Common myeloid progenitor, CD34-positive (primary cell): ENCODE measurements at regions not wholly inside any gene's neighbourhood (a gene's known extent, or its start where the extent isn't known, plus 50 kb on each side); places are given as distances from the start of the nearest gene placed in this dataset.

ENCODE experiments used
- CTCF ChIA-PET: fragments of 350-600 bp; sonication (Branson Sonifier 250); formaldehyde crosslinking; loops from one replicate; lab custom pipeline; 2021; ENCODE audit warnings: antibody characterized with exemption; lab: Charles Lee
- POLR2A ChIA-PET: fragments of 350-600 bp; sonication (Branson Sonifier 250); formaldehyde crosslinking; loops from one replicate; lab custom pipeline; 2021; ENCODE audit warnings: antibody characterized with exemption; lab: Charles Lee
- DNase-seq, 3 donors: peaks; one replicate each; pipeline versions ENCODE4 v3.0.0 to v3.0.0-alpha.2; 2013
- H3K27ac ChIP-seq, 2 experiments: 1 replicate in 1 of 2; 2 replicates in 1 of 2; pipeline ENCODE4 v1.7.0; 2013; ENCODE audit warnings: inconsistent platforms in 2 of 2, low read length in 2 of 2, mild to moderate bottlenecking in 2 of 2, low read depth in 1 of 2, moderate library complexity in 1 of 2; ENCODE audit not compliant: severe bottlenecking in 2 of 2, insufficient read depth in 1 of 2, poor library complexity in 1 of 2
- H3K27me3 ChIP-seq, 5 experiments: replicated peaks in 2 of 5; 1 replicate in 3 of 5; 2 replicates in 2 of 5; pipeline versions ENCODE4 v1.6.1 to v1.7.0; 2013; ENCODE audit warnings: low read length in 4 of 5, mild to moderate bottlenecking in 2 of 5, moderate library complexity in 2 of 5, inconsistent platforms in 1 of 5; ENCODE audit not compliant: insufficient read depth in 5 of 5, control insufficient read depth in 4 of 5
- H3K36me3 ChIP-seq, 4 experiments: 1 replicate in 2 of 4; 2 replicates in 2 of 4; pipeline versions ENCODE4 v1.6.1 to v1.7.0; 2013; ENCODE audit warnings: low read length in 3 of 4, control low read depth in 1 of 4, mild to moderate bottlenecking in 1 of 4; ENCODE audit not compliant: control insufficient read depth in 4 of 4, insufficient read depth in 4 of 4
- H3K4me1 ChIP-seq, 4 experiments: 1 replicate in 3 of 4; 2 replicates in 1 of 4; pipeline versions ENCODE4 v1.6.1 to v1.7.1; 2013; ENCODE audit warnings: low read length in 3 of 4, mild to moderate bottlenecking in 3 of 4, control low read depth in 1 of 4, inconsistent platforms in 1 of 4, moderate library complexity in 1 of 4; ENCODE audit not compliant: control insufficient read depth in 4 of 4, insufficient read depth in 4 of 4; ENCODE audit errors: control extremely low read depth in 1 of 4
- H3K4me3 ChIP-seq, 7 experiments: 1 replicate in 4 of 7; 2 replicates in 3 of 7; pipeline versions ENCODE4 v1.5.1 to v1.7.0; 2013; ENCODE audit warnings: mild to moderate bottlenecking in 7 of 7, low read length in 6 of 7, moderate library complexity in 6 of 7, inconsistent platforms in 2 of 7, low read depth in 2 of 7, control low read depth in 1 of 7; ENCODE audit not compliant: insufficient read depth in 4 of 7, control insufficient read depth in 1 of 7; ENCODE audit errors: extremely low read depth in 1 of 7
- H3K9me3 ChIP-seq, 5 experiments: 1 replicate in 4 of 5; 2 replicates in 1 of 5; pipeline versions ENCODE4 v1.6.1 to v1.7.1; 2013; ENCODE audit warnings: low read length in 4 of 5, mild to moderate bottlenecking in 2 of 5, inconsistent platforms in 1 of 5, low read depth in 1 of 5, moderate library complexity in 1 of 5; ENCODE audit not compliant: control insufficient read depth in 4 of 5, insufficient read depth in 2 of 5; ENCODE audit errors: control extremely low read depth in 1 of 5
- WGBS: methylation state at CpG from one replicate; pipeline ENCODE4 v1.1.5; 2013; ENCODE audit not compliant: insufficient coverage; 5-methylcytosine and 5-hydroxymethylcytosine counted together

DNA sequence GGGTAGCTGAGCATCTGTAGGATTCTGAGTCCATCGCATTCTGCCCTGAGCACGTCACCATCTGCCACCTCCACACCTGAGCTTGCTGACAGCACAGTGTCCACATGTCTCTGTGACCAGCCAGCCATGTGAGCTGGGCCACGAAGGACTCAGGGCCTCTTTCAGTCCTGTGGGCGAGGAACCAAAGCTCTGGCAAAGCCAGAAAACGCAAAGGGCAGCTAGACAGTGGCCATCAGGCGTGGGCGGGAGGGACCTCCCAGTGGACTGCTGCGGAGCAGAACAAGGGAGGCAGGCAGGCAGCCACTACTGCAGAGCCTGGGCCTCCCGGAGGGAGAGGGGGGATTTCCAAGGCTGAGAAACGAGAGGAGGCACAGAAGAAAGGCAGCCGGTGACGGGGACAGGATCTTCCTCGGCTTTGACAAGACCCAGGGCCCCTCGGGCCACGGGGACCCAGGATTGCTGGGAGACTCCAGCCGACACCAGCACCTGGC lies 274.6 kb upstream of the SALL3 start:
- H3K4me3 ChIP-seq, result no peak overlapping the region
- DNase-seq, result no peak
- H3K9me3 ChIP-seq, result peaks cover 0 to 18% (median 11%) of the 10 kb centered on the region in 5 experiments
- ChIA-PET CTCF (no interaction called here), POLR2A (no interaction called here)
- peaks cover 0 to 9% (median 2%) of the 10 kb centered on the region in 5 experiments for H3K27me3 ChIP-seq
- no peaks in the 10 kb centered on the region for H3K4me1 ChIP-seq
- H3K36me3 ChIP-seq, result no peaks in the 10 kb centered on the region
- 91% methylated on average over 16 of the region's 16 CpGs for WGBS
- no peak overlapping the region for H3K27ac ChIP-seq

DNA sequence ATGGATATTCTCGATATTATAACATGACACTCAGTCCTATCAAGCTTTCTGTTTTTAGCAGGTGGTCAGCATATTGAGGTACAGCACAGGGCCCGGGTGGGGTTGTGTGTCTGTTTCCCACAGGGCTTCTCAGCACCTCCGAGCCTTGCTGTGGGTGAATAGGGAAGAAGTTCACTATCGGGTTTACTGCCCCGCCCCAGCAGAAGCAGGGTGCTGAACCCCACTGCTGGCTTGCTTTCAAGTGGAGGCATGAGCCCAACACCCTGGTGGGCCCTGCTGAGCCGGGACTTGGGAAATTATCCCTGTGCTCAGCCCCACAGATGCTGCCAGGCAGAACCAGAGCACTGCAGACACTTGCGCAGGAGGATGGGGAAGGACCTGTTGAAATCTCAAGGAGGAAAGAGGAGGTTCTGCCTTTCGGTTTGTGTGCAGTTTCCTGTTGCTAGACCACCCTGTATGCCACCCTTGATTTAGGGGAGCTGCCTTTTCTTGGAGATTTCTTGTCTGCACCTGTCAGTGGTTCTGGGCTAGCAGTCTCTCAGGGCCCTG lies 270.3 kb upstream of the SALL3 start:
- no peak for DNase-seq
- POLR2A ChIA-PET, result interaction anchor here (0.6 kb wide), 1 partner anchor 14 kb away, joined by 3 read pairs; no protein-coding TSS in a partner anchor
- CTCF ChIA-PET, result no interaction called here
- peaks cover 0 to 23% (median 11%) of the 10 kb centered on the region in 5 experiments for H3K9me3 ChIP-seq
- H3K36me3 ChIP-seq, result no peaks in the 10 kb centered on the region
- H3K27me3 ChIP-seq, result peaks cover 0 to 2% (median 0%) of the 10 kb centered on the region in 5 experiments
- H3K4me3 ChIP-seq, result no peak overlapping the region
- H3K4me1 ChIP-seq, result no peaks in the 10 kb centered on the region
- WGBS, result 98% methylated on average over 6 of the region's 8 CpGs
- H3K27ac ChIP-seq, result no peak overlapping the region

DNA sequence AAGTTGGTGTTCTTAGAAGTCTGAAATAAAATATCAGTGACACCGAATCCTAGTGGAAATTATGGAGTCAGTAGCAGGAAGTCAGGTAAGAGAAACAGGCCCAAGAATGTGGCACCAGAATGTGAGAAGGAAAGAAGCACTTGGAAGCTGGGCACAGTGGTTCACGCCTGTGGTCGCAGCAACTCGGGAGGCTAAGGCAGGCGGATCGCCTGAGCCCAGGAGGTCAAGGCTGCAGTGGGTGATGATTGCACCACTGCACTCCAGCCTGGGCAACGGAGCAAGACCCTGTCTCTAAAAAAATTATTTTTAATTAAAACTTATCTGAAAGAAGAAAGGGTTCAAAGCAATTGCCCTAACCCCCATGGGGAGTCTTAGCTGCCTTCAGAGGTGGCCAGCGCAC lies 268.3 kb upstream of the SALL3 start:
- WGBS, result 97% methylated on average over 5 of the region's 8 CpGs
- Histone ChIP-seq H3K27ac (no peak overlapping the region), H3K9me3 (peaks cover 0 to 23% (median 11%) of the 10 kb centered on the region in 5 experiments), H3K4me3 (no peak overlapping the region), H3K36me3 (no peaks in the 10 kb centered on the region), H3K27me3 (peaks cover 0 to 2% (median 0%) of the 10 kb centered on the region in 5 experiments), H3K4me1 (no peaks in the 10 kb centered on the region)
- ChIA-PET POLR2A (no interaction called here), CTCF (no interaction called here)
- DNase-seq, result no peak

DNA sequence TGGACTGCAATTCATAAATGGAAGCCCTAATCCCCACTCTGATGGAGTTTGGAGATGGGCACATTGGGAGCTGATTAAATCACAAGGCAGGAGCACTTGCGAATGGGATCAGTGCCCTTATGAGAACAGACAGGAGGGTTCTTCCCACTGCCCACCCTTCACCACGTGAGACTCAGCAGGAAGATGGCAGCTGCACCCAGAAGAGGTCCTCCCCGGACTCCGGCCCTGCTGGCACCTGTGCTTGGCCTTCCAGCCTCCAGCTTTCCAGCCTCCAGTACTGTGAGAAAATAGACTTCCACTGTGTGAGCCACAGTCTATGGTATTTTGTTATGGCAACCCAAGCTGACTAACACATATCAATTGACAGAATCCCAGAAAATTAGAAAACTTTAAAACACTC lies 267.6 kb upstream of the SALL3 start:
- no peak for DNase-seq
- CTCF ChIA-PET, result no interaction called here
- Histone ChIP-seq H3K9me3 (peaks cover 0 to 23% (median 11%) of the 10 kb centered on the region in 5 experiments), H3K27me3 (peaks cover 0 to 2% (median 0%) of the 10 kb centered on the region in 5 experiments), H3K4me3 (no peak overlapping the region), H3K36me3 (no peaks in the 10 kb centered on the region), H3K4me1 (no peaks in the 10 kb centered on the region), H3K27ac (no peak overlapping the region)
- POLR2A ChIA-PET, result no interaction called here
- 89% methylated on average over 4 of the region's 4 CpGs for WGBS

DNA sequence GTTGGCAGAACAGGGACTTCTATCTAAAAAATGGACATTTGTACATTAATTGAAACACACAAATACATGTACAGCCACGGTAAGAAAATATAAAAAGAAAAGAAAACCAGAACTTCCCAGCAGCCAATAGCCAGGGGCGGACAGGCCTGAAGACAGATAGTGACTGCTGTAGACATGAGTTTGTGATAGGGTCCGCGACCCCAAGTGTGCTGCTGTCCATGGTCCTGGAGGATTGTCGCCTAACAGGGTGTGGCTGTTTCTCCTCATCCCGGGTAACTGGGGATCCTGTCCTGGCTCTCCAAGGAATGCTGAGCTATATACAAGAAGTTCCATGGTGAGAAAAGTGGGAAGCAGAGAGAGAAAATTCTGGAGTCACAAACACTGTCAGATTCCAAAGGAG lies 266.5 kb upstream of the SALL3 start:
- Histone ChIP-seq H3K36me3 (no peaks in the 10 kb centered on the region), H3K4me3 (no peak overlapping the region), H3K4me1 (no peaks in the 10 kb centered on the region), H3K27ac (no peak overlapping the region), H3K9me3 (peaks cover 0 to 20% (median 8%) of the 10 kb centered on the region in 5 experiments), H3K27me3 (peaks cover 0 to 2% (median 0%) of the 10 kb centered on the region in 5 experiments)
- POLR2A ChIA-PET, result no interaction called here
- CTCF ChIA-PET, result no interaction called here
- WGBS, result 30% methylated on average over 5 of the region's 6 CpGs
- peak in 1 of 3 donors; percentile 2 for DNase-seq

DNA sequence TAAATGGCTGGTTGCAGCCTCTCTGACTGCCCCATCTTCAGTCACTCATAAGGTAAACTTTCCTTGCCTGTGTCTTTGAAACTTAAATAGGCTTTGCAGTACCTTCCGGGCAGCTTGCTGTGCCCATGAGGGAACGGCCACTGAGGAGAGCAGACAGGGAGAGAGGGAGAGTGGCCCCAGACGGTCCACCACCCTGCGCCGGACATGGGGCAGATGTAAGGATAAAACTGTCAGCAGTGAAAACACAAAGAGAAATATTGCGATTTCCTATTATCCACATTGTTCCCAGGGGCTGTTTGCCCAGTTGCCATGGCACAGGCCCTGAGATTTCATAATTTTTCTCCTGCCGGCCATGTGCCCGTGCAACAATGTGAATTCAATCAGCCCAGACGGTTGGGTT lies 265.9 kb upstream of the SALL3 start:
- H3K36me3 ChIP-seq, result no peaks in the 10 kb centered on the region
- DNase-seq, result no peak
- ChIA-PET POLR2A (no interaction called here), CTCF (no interaction called here)
- no peak overlapping the region for H3K4me3 ChIP-seq
- WGBS, result 100% methylated on average over 5 of the region's 9 CpGs
- H3K27me3 ChIP-seq, result peaks cover 0 to 2% (median 0%) of the 10 kb centered on the region in 5 experiments
- H3K4me1 ChIP-seq, result no peaks in the 10 kb centered on the region
- H3K27ac ChIP-seq, result no peak overlapping the region
- H3K9me3 ChIP-seq, result peaks cover 0 to 13% (median 5%) of the 10 kb centered on the region in 5 experiments

DNA sequence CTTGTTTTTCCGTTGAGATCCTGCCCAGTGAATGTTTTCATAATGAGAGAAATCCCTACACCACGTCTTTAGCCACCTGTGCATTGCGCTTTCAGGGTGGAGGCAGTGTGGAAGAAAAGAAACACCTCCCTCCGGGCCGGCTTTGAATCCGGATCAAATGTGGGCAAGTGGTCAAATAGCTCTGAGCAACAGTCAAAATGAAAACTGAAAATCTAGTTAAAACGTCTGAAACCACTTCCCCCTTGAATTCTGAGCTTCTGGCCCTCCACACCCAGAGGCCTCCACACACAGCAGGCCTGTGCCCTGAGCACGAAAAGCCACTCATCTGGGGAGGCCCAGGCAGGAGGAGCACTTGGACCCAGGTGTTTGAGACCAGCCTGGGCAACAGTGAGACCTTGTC lies 263.6 kb upstream of the SALL3 start:
- WGBS, result 83% methylated on average over 8 of the region's 8 CpGs
- ChIA-PET POLR2A (no interaction called here), CTCF (no interaction called here)

More for the DNA sequence above, 263.6 kb upstream of the SALL3 start:
- Histone ChIP-seq H3K27ac (no peak overlapping the region), H3K9me3 (peaks cover 0 to 5% (median 0%) of the 10 kb centered on the region in 5 experiments), H3K27me3 (peaks cover 0 to 14% (median 0%) of the 10 kb centered on the region in 5 experiments), H3K4me1 (no peaks in the 10 kb centered on the region), H3K4me3 (no peak overlapping the region), H3K36me3 (no peaks in the 10 kb centered on the region)
- no peak for DNase-seq
